Fibroblast of lung (primary cell): ENCODE measurements at regions not wholly inside any gene's neighbourhood (a gene's known extent, or its start where the extent isn't known, plus 50 kb on each side); places are given as distances from the start of the nearest gene placed in this dataset.

ENCODE experiments used
- DNase-seq, 2 donors: peaks; one replicate each; pipeline versions ENCODE4 v3.0.0 to v3.0.0-alpha.2; 2010; ENCODE audit warnings: low read depth in 2 of 2
- H2AFZ ChIP-seq: 2 replicates; pipeline ENCODE4 v1.5.1; 2012; ENCODE audit warnings: low read length, control low read depth, inconsistent platforms
- H3K27ac ChIP-seq: 2 replicates; pipeline ENCODE4 v1.5.1; 2011; ENCODE audit warnings: low read length, control low read depth; ENCODE audit not compliant: insufficient read depth
- H3K27me3 ChIP-seq: 2 replicates; pipeline ENCODE4 v1.5.1; 2011; ENCODE audit warnings: mild to moderate bottlenecking, low read length; ENCODE audit not compliant: control insufficient read depth, insufficient read depth
- H3K36me3 ChIP-seq: 2 replicates; pipeline ENCODE4 v1.5.1; 2011; ENCODE audit warnings: low read length; ENCODE audit not compliant: control insufficient read depth, insufficient read depth
- H3K4me1 ChIP-seq: 2 replicates; pipeline ENCODE4 v1.5.1; 2011; ENCODE audit warnings: low read length; ENCODE audit not compliant: control insufficient read depth, insufficient read depth; ENCODE audit errors: extremely low read depth
- H3K4me2 ChIP-seq: 2 replicates; pipeline ENCODE4 v1.5.1; 2011; ENCODE audit warnings: low read length, control low read depth; ENCODE audit not compliant: insufficient read depth; ENCODE audit errors: extremely low read depth
- H3K4me3 ChIP-seq, 4 experiments: fragments of 200-600 bp in 1 of 4; sonication (generic) in 1 of 4; replicated peaks in 1 of 4; 2 replicates each; pipeline ENCODE4 v1.5.1; 2011 to 2016; ENCODE audit warnings: low read length in 4 of 4, low read depth in 3 of 4, mild to moderate bottlenecking in 3 of 4, control low read depth in 2 of 4, inconsistent platforms in 1 of 4, mixed read lengths in 1 of 4; ENCODE audit not compliant: insufficient read depth in 1 of 4; ENCODE audit errors: control extremely low read depth in 1 of 4
- H3K79me2 ChIP-seq: 2 replicates; pipeline ENCODE4 v1.5.1; 2012; ENCODE audit warnings: mild to moderate bottlenecking, low read length, inconsistent platforms; ENCODE audit not compliant: control insufficient read depth, insufficient read depth
- H3K9ac ChIP-seq: 2 replicates; pipeline ENCODE4 v1.5.1; 2011; ENCODE audit warnings: mild to moderate bottlenecking, low read length, control low read depth; ENCODE audit not compliant: insufficient read depth
- H3K9me3 ChIP-seq: 2 replicates; pipeline ENCODE4 v1.5.1; 2012; ENCODE audit warnings: low read depth, low read length; ENCODE audit not compliant: control insufficient read depth, insufficient read depth
- H4K20me1 ChIP-seq: 2 replicates; pipeline ENCODE4 v1.5.1; 2011; ENCODE audit warnings: low read length; ENCODE audit not compliant: control insufficient read depth, insufficient read depth; ENCODE audit errors: extremely low read depth
- CTCF ChIP-seq, 2 donors: IDR thresholded peaks in 1 of 2; conservative IDR thresholded peaks in 1 of 2; 1 replicate in 1 of 2; 2 replicates in 1 of 2; pipeline ENCODE4 v1.5.1; 2011 to 2012; ENCODE audit warnings: low read length in 2 of 2, control low read depth in 1 of 2, inconsistent platforms in 1 of 2, low read depth in 1 of 2, mild to moderate bottlenecking in 1 of 2
- EZH2 ChIP-seq: IDR thresholded peaks from 2 replicates; pipeline ENCODE4 v1.5.1; 2012; ENCODE audit warnings: low read length, control low read depth, mild to moderate bottlenecking; ENCODE audit errors: missing control alignments

GRCh38 chr14:85154714-85155113 is 375.2 kb upstream of the FLRT2 start:
- H3K27me3 ChIP-seq: no peaks in the 10 kb centered on the region
- H3K36me3 ChIP-seq: no peaks in the 10 kb centered on the region
- TF ChIP-seq EZH2: no peak
- TF ChIP-seq CTCF (conservative IDR thresholded peaks at IDR 0.05 in 1 of 2, IDR thresholded peaks at IDR 0.05 in 1 of 2; ENCODE audit: low read depth in 1 of 2, low read length in 2 of 2): no peak
- no peaks in the 10 kb centered on the region for H3K79me2 ChIP-seq
- no peaks in the 10 kb centered on the region for H3K9me3 ChIP-seq
- H3K4me2 ChIP-seq: no peak overlapping the region
- no peaks in the 10 kb centered on the region for H3K4me1 ChIP-seq
- no peak overlapping the region for H3K27ac ChIP-seq
- no peak overlapping the region for H3K9ac ChIP-seq
- no peaks in the 10 kb centered on the region for H4K20me1 ChIP-seq
- DNase-seq: no peak
- no peak overlapping the region for H2AFZ ChIP-seq
- H3K4me3 ChIP-seq: no peak overlapping the region

- Histone ChIP-seq H3K27me3 (no peaks in the 10 kb centered on the region), H3K79me2 (no peaks in the 10 kb centered on the region), H2AFZ (no peak overlapping the region), H3K36me3 (no peaks in the 10 kb centered on the region), H3K9me3 (no peaks in the 10 kb centered on the region), H3K4me1 (no peaks in the 10 kb centered on the region), H3K27ac (no peak overlapping the region), H3K4me3 (no peak overlapping the region), H3K9ac (no peak overlapping the region), H4K20me1 (no peaks in the 10 kb centered on the region), H3K4me2 (no peak overlapping the region)
- TF ChIP-seq CTCF (conservative IDR thresholded peaks at IDR 0.05 in 1 of 2, IDR thresholded peaks at IDR 0.05 in 1 of 2; ENCODE audit: low read depth in 1 of 2, low read length in 2 of 2) (no peak), EZH2 (no peak)
- no peak for DNase-seq
Measured at GRCh38 chr14:85156319-85156718, 373.6 kb upstream of the FLRT2 start.

GRCh38 chr14:85159726-85160125 is 370.2 kb upstream of the FLRT2 start:
- Histone ChIP-seq H3K79me2 (no peaks in the 10 kb centered on the region), H3K27me3 (no peaks in the 10 kb centered on the region), H3K27ac (no peak overlapping the region), H3K4me3 (no peak overlapping the region), H4K20me1 (no peaks in the 10 kb centered on the region), H3K9ac (no peak overlapping the region), H3K4me2 (no peak overlapping the region), H3K36me3 (no peaks in the 10 kb centered on the region), H3K9me3 (no peaks in the 10 kb centered on the region), H3K4me1 (no peaks in the 10 kb centered on the region), H2AFZ (no peak overlapping the region)
- peak in 1 of 2 donors; percentile 18 for DNase-seq
- no peak for TF ChIP-seq CTCF (conservative IDR thresholded peaks at IDR 0.05 in 1 of 2, IDR thresholded peaks at IDR 0.05 in 1 of 2; ENCODE audit: low read depth in 1 of 2, low read length in 2 of 2)
- no peak for TF ChIP-seq EZH2
